HG03060 (cell line): ENCODE measurements at regions not wholly inside any gene's neighbourhood (a gene's known extent, or its start where the extent isn't known, plus 50 kb on each side); places are given as distances from the start of the nearest gene placed in this dataset.

Experiments
- ATAC-seq: cut with Tn5 transposase; IDR thresholded peaks from one replicate; pipeline ENCODE4 v1.9.1; 2021; ENCODE audit warnings: low read depth, moderate number of reproducible peaks; ENCODE audit not compliant: unreplicated experiment

- ATAC-seq: no peak
These were observed 97.7 kb upstream of the CHRNA7 start for GRCh38 chr15:31932576-31932975.

GRCh38 chr15:31934821-31935220 is 95.5 kb upstream of the CHRNA7 start:
- ATAC-seq: no peak

- no peak for ATAC-seq
These were observed 76.8 kb upstream of the CHRNA7 start for GRCh38 chr15:31953478-31953877.

- no peak for ATAC-seq
These were observed 75.7 kb upstream of the CHRNA7 start for GRCh38 chr15:31954374-31955172.

- ATAC-seq: no peak
These were observed 74.6 kb upstream of the CHRNA7 start for GRCh38 chr15:31955734-31956133.

GRCh38 chr15:31957581-31957980 is 72.7 kb upstream of the CHRNA7 start:
- ATAC-seq: no peak

GRCh38 chr15:31964586-31965307 is 65.6 kb upstream of the CHRNA7 start:
- ATAC-seq: no peak

GRCh38 chr15:31970007-31970406 is 60.3 kb upstream of the CHRNA7 start:
- no peak for ATAC-seq

- ATAC-seq: no peak
These were observed 57.1 kb upstream of the CHRNA7 start for GRCh38 chr15:31973197-31973596.

GRCh38 chr15:31974154-31974794 is 56.0 kb upstream of the CHRNA7 start:
- ATAC-seq: no peak

- ATAC-seq: no peak
These were observed 55.2 kb upstream of the CHRNA7 start for GRCh38 chr15:31974855-31975829.

GRCh38 chr15:31975830-31976229 is 54.5 kb upstream of the CHRNA7 start:
- no peak for ATAC-seq

- no peak for ATAC-seq
These were observed 53.2 kb upstream of the CHRNA7 start for GRCh38 chr15:31977138-31977537.

GRCh38 chr15:31977812-31978661 is 52.3 kb upstream of the CHRNA7 start:
- ATAC-seq: no peak
